C4-2B (cell line): ENCODE measurements at regions not wholly inside any gene's neighbourhood (a gene's known extent, or its start where the extent isn't known, plus 50 kb on each side); places are given as distances from the start of the nearest gene placed in this dataset.

Source experiments
- ZFX ChIP-seq: fragments of 450-650 bp; IDR thresholded peaks from 2 replicates; pipeline ENCODE4 v1.6.1; 2017
- TF ChIP-seq, protein P1 (sequence below): fragments of 450-650 bp; conservative IDR thresholded peaks from 2 replicates; pipeline ENCODE4 v1.5.1; 2017; ENCODE audit warnings: mild to moderate bottlenecking

GRCh38 chr4:28835501-28835900 is 1884.7 kb upstream of the PCDH7 start:
- TF ChIP-seq, protein P1, sequence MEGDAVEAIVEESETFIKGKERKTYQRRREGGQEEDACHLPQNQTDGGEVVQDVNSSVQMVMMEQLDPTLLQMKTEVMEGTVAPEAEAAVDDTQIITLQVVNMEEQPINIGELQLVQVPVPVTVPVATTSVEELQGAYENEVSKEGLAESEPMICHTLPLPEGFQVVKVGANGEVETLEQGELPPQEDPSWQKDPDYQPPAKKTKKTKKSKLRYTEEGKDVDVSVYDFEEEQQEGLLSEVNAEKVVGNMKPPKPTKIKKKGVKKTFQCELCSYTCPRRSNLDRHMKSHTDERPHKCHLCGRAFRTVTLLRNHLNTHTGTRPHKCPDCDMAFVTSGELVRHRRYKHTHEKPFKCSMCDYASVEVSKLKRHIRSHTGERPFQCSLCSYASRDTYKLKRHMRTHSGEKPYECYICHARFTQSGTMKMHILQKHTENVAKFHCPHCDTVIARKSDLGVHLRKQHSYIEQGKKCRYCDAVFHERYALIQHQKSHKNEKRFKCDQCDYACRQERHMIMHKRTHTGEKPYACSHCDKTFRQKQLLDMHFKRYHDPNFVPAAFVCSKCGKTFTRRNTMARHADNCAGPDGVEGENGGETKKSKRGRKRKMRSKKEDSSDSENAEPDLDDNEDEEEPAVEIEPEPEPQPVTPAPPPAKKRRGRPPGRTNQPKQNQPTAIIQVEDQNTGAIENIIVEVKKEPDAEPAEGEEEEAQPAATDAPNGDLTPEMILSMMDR = no peak
- TF ChIP-seq ZFX = no peak
